Neural progenitor cell (in vitro differentiated cells): ENCODE measurements at regions not wholly inside any gene's neighbourhood (a gene's known extent, or its start where the extent isn't known, plus 50 kb on each side); places are given as distances from the start of the nearest gene placed in this dataset.

Experiments
- DNase-seq: peaks from one replicate; pipeline ENCODE4 v3.0.0-alpha.2; 2016; ENCODE audit warnings: low spot score
- H2AFZ ChIP-seq: fragments of 200-600 bp; sonication (generic); replicated peaks from 2 replicates; pipeline ENCODE4 v1.6.1; 2016; ENCODE audit warnings: antibody characterized with exemption
- H3F3A ChIP-seq: fragments of 200-600 bp; sonication (generic); 2 replicates; pipeline ENCODE4 v1.6.1; 2016; ENCODE audit warnings: antibody characterized with exemption, low read depth
- H3K27ac ChIP-seq: fragments of 200-600 bp; sonication (generic); 2 replicates; pipeline ENCODE4 v1.5.1; 2016; ENCODE audit warnings: mild to moderate bottlenecking
- H3K27me3 ChIP-seq: fragments of 200-600 bp; sonication (generic); 2 replicates; pipeline ENCODE4 v1.6.1; 2016; ENCODE audit warnings: mild to moderate bottlenecking, moderate library complexity
- H3K36me3 ChIP-seq: fragments of 200-600 bp; sonication (generic); 2 replicates; pipeline ENCODE4 v1.5.1; 2016
- H3K4me1 ChIP-seq: fragments of 200-600 bp; sonication (generic); 2 replicates; pipeline ENCODE4 v1.6.1; 2016; ENCODE audit warnings: mixed run types
- H3K4me2 ChIP-seq: fragments of 200-600 bp; sonication (generic); 2 replicates; pipeline ENCODE4 v1.6.1; 2016
- H3K4me3 ChIP-seq: fragments of 200-600 bp; sonication (generic); 2 replicates; pipeline ENCODE4 v1.5.1; 2016
- H3K79me2 ChIP-seq: fragments of 200-600 bp; sonication (generic); 2 replicates; pipeline ENCODE4 v1.6.1; 2016; ENCODE audit warnings: low read depth
- H3K9ac ChIP-seq: fragments of 200-600 bp; sonication (generic); 2 replicates; pipeline ENCODE4 v1.6.1; 2016
- H3K9me3 ChIP-seq: fragments of 200-600 bp; sonication (generic); 2 replicates; pipeline ENCODE4 v1.5.1; 2016; ENCODE audit warnings: low read depth
- H4K20me1 ChIP-seq: fragments of 200-600 bp; sonication (generic); 2 replicates; pipeline ENCODE4 v1.6.1; 2016; ENCODE audit warnings: low read depth
- H3K27ac Mint-ChIP-seq: 3 replicates; pipeline ENCODE4 v1.8.0; 2021; ENCODE audit warnings: mixed read lengths
- H3K27me3 Mint-ChIP-seq: 2 replicates; pipeline ENCODE4 v1.8.0; 2022; ENCODE audit warnings: low read depth, mild to moderate bottlenecking, inconsistent platforms, moderate library complexity, mixed read lengths; ENCODE audit not compliant: insufficient read depth
- H3K36me3 Mint-ChIP-seq: 3 replicates; pipeline ENCODE4 v1.8.0; 2021; ENCODE audit warnings: mixed read lengths
- H3K4me1 Mint-ChIP-seq: 3 replicates; pipeline ENCODE4 v1.8.0; 2021; ENCODE audit warnings: mixed read lengths
- H3K4me3 Mint-ChIP-seq: 3 replicates; pipeline ENCODE4 v1.8.0; 2021; ENCODE audit warnings: mild to moderate bottlenecking, moderate library complexity, mixed read lengths
- H3K9me3 Mint-ChIP-seq: 3 replicates; pipeline ENCODE4 v1.8.0; 2020; ENCODE audit warnings: mixed read lengths
- EZH2 ChIP-seq: fragments of 200-600 bp; sonication (generic); IDR thresholded peaks from 2 replicates; pipeline ENCODE4 v1.6.1; 2017; ENCODE audit warnings: antibody characterized with exemption, mild to moderate bottlenecking, moderate library complexity
- EZH2phosphoT487 ChIP-seq: fragments of 200-600 bp; sonication (generic); IDR thresholded peaks from 2 replicates; pipeline ENCODE4 v1.6.1; 2017; ENCODE audit warnings: antibody characterized with exemption
- TF ChIP-seq, protein P1 (sequence below): fragments of 200-600 bp; sonication (generic); IDR thresholded peaks from 2 replicates; pipeline ENCODE4 v1.5.1; 2017; ENCODE audit warnings: antibody characterized with exemption, mild to moderate bottlenecking

- no peak overlapping the region for H2AFZ ChIP-seq
- H3F3A ChIP-seq = no peaks in the 10 kb centered on the region
- no peaks in the 10 kb centered on the region for H3K79me2 ChIP-seq
- H4K20me1 ChIP-seq = no peaks in the 10 kb centered on the region
- Mint-ChIP-seq H3K27me3 (no peaks in the 10 kb centered on the region), H3K9me3 (no peaks in the 10 kb centered on the region), H3K36me3 (no peaks in the 10 kb centered on the region), H3K27ac (no peak overlapping the region), H3K4me3 (no peak overlapping the region), H3K4me1 (peaks cover 10% of the 10 kb centered on the region)
- H3K9ac ChIP-seq = no peak overlapping the region
- H3K4me1 ChIP-seq = peaks cover 7% of the 10 kb centered on the region
- no peak overlapping the region for H3K4me3 ChIP-seq
- no peaks in the 10 kb centered on the region for H3K36me3 ChIP-seq
- no peak overlapping the region for H3K4me2 ChIP-seq
- no peaks in the 10 kb centered on the region for H3K9me3 ChIP-seq
- TF ChIP-seq, protein P1, sequence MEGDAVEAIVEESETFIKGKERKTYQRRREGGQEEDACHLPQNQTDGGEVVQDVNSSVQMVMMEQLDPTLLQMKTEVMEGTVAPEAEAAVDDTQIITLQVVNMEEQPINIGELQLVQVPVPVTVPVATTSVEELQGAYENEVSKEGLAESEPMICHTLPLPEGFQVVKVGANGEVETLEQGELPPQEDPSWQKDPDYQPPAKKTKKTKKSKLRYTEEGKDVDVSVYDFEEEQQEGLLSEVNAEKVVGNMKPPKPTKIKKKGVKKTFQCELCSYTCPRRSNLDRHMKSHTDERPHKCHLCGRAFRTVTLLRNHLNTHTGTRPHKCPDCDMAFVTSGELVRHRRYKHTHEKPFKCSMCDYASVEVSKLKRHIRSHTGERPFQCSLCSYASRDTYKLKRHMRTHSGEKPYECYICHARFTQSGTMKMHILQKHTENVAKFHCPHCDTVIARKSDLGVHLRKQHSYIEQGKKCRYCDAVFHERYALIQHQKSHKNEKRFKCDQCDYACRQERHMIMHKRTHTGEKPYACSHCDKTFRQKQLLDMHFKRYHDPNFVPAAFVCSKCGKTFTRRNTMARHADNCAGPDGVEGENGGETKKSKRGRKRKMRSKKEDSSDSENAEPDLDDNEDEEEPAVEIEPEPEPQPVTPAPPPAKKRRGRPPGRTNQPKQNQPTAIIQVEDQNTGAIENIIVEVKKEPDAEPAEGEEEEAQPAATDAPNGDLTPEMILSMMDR = no peak
- no peak for TF ChIP-seq EZH2phosphoT487
- TF ChIP-seq EZH2 = no peak
- DNase-seq = no peak
- H3K27me3 ChIP-seq = no peaks in the 10 kb centered on the region
- H3K27ac ChIP-seq = no peak overlapping the region
Observed at GRCh38 chr11:91795139-91795887, 429.3 kb upstream of the FAT3 start.

DNA sequence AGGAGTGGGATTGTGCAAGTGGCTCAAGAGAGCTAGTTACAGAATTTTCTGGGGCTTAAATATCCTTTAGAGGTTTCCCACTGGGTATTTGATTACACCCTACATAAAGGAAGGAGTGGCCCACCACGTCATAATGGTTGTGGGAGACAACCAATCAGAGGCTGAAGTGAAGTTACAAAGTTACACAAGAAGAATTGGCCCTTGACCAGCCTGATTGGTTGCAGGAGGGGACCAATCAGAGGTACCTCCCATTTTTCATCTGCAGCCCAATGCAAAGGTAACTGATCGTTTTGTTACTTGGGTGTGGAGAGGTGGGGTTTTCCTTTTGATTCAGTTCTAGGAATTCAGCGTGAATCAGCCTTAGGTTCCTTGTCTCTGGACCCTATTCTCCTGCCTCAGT is 430.5 kb upstream of the FAT3 start:
- Histone ChIP-seq H3K4me1 (peaks cover 12% of the 10 kb centered on the region), H3K4me2 (no peak overlapping the region), H3K79me2 (no peaks in the 10 kb centered on the region), H2AFZ (no peak overlapping the region), H4K20me1 (no peaks in the 10 kb centered on the region), H3K4me3 (no peak overlapping the region), H3F3A (no peaks in the 10 kb centered on the region), H3K27ac (no peak overlapping the region), H3K9me3 (no peaks in the 10 kb centered on the region), H3K9ac (no peak overlapping the region), H3K36me3 (no peaks in the 10 kb centered on the region), H3K27me3 (no peaks in the 10 kb centered on the region)
- DNase-seq = no peak
- H3K9me3 Mint-ChIP-seq = no peaks in the 10 kb centered on the region
- no peaks in the 10 kb centered on the region for H3K36me3 Mint-ChIP-seq
- TF ChIP-seq EZH2phosphoT487 (no peak), EZH2 (no peak)
- TF ChIP-seq, protein P1 = no peak
- H3K27me3 Mint-ChIP-seq = no peaks in the 10 kb centered on the region
- no peak overlapping the region for H3K27ac Mint-ChIP-seq
- H3K4me3 Mint-ChIP-seq = no peak overlapping the region
- peaks cover 11% of the 10 kb centered on the region for H3K4me1 Mint-ChIP-seq

GRCh38 chr11:91792779-91793262 is 431.8 kb upstream of the FAT3 start:
- no peaks in the 10 kb centered on the region for H3K9me3 Mint-ChIP-seq
- H3K27ac Mint-ChIP-seq = peak overlapping the region; percentile 15

More at GRCh38 chr11:91792779-91793262, 431.8 kb upstream of the FAT3 start:
- Histone ChIP-seq H3K4me3 (no peak overlapping the region), H4K20me1 (no peaks in the 10 kb centered on the region), H3K27me3 (no peaks in the 10 kb centered on the region), H3K4me1 (peaks cover 12% of the 10 kb centered on the region), H3K79me2 (no peaks in the 10 kb centered on the region), H3K4me2 (no peak overlapping the region), H3K9me3 (no peaks in the 10 kb centered on the region), H3K27ac (no peak overlapping the region), H2AFZ (peak overlapping the region; percentile 95), H3K9ac (no peak overlapping the region), H3F3A (no peaks in the 10 kb centered on the region), H3K36me3 (no peaks in the 10 kb centered on the region)
- H3K4me1 Mint-ChIP-seq = peaks cover 11% of the 10 kb centered on the region
- H3K27me3 Mint-ChIP-seq = no peaks in the 10 kb centered on the region
- DNase-seq = no peak
- no peaks in the 10 kb centered on the region for H3K36me3 Mint-ChIP-seq
- TF ChIP-seq EZH2 (no peak), EZH2phosphoT487 (no peak)
- TF ChIP-seq, protein P1 = no peak
- H3K4me3 Mint-ChIP-seq = no peak overlapping the region
